MCF 10A (cell line): ENCODE measurements at regions not wholly inside any gene's neighbourhood (a gene's known extent, or its start where the extent isn't known, plus 50 kb on each side); places are given as distances from the start of the nearest gene placed in this dataset.
A peak's percentile ranks its signal among the peaks of the same experiment; 100 is the strongest.

ENCODE experiments used
- BruUV-seq: library from RNA; stranded (reverse); fragments of 400-500 nt; replicated peaks from 2 replicates; lab custom pipeline; 2021; lab: Mats Ljungman, UMichigan
- CTCF ChIA-PET: fragments of 300-600 bp; sonication (Branson Sonifier 250); formaldehyde crosslinking; extraction: SDS; loops from one replicate; lab custom pipeline; 2021; ENCODE audit warnings: antibody characterized with exemption, inconsistent platforms; lab: Yijun Ruan, JAX
- POLR2A ChIA-PET: fragments of 300-600, 350-650 bp; sonication (Branson Sonifier 250); formaldehyde crosslinking; extraction: SDS; loops from one replicate; lab custom pipeline; 2020; ENCODE audit warnings: antibody characterized with exemption, inconsistent platforms; lab: Yijun Ruan, JAX
- DNase-seq: peaks from one replicate; pipeline ENCODE4 v3.0.0-alpha.2; 2018; ENCODE audit not compliant: unreplicated experiment
- H3K27ac Mint-ChIP-seq: one replicate; pipeline ENCODE4 v1.8.0; 2022; ENCODE audit warnings: mild to moderate bottlenecking, low read depth, mixed read lengths; ENCODE audit not compliant: unreplicated experiment
- H3K27me3 Mint-ChIP-seq: one replicate; pipeline ENCODE4 v1.8.0; 2022; ENCODE audit warnings: mixed read lengths; ENCODE audit not compliant: insufficient read depth, unreplicated experiment
- H3K36me3 Mint-ChIP-seq: one replicate; pipeline ENCODE4 v1.8.0; 2022; ENCODE audit warnings: mild to moderate bottlenecking, moderate library complexity, mixed read lengths; ENCODE audit not compliant: insufficient read depth, unreplicated experiment
- H3K4me1 Mint-ChIP-seq: one replicate; pipeline ENCODE4 v1.8.0; 2022; ENCODE audit warnings: mixed read lengths; ENCODE audit not compliant: insufficient read depth, unreplicated experiment
- H3K4me3 Mint-ChIP-seq: one replicate; pipeline ENCODE4 v1.8.0; 2022; ENCODE audit warnings: mild to moderate bottlenecking, moderate library complexity, mixed read lengths; ENCODE audit not compliant: unreplicated experiment
- H3K9me3 Mint-ChIP-seq: one replicate; pipeline ENCODE4 v1.8.0; 2022; ENCODE audit warnings: mixed read lengths; ENCODE audit not compliant: unreplicated experiment
- CTCF ChIP-seq: fragments of 200-600 bp; IDR thresholded peaks from one replicate; pipeline ENCODE4 v1.8.0; 2022; ENCODE audit warnings: antibody characterized with exemption, mild to moderate bottlenecking; ENCODE audit not compliant: unreplicated experiment
- intact Hi-C: fragments of 100-400 bp; cut with micrococcal nuclease; formaldehyde crosslinking; loops from 2 replicates; pipeline ENCODE4 v1.14.1; 2022

DNA sequence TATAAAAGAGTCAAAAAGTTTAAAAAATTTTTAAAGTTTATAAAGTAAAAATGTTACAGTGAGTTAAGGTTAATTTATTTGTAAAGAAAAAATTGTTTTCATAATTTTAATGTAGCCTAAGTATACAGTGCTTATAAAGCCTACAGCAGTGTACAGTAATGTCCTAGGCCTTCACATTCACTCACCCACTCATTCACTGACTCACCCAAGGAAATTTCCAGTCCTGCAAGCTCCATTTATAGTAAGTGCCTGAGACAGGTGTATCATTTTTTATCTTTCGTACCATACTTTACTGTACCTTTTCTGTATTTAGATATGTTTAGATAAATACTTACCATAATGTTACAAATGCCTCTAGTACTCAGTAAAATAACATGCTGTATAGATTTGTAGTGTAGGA is 269.7 kb upstream of the PHF14 start:
- no peak for TF ChIP-seq CTCF
- Mint-ChIP-seq H3K27me3 (no peaks in the 10 kb centered on the region), H3K4me3 (no peak overlapping the region), H3K9me3 (no peaks in the 10 kb centered on the region), H3K36me3 (no peaks in the 10 kb centered on the region), H3K4me1 (no peaks in the 10 kb centered on the region), H3K27ac (no peak overlapping the region)
- ChIA-PET CTCF (interaction anchor here (1.3 kb wide), 1 partner anchor 10 kb away, joined by 4 read pairs; no protein-coding TSS in a partner anchor), POLR2A (interaction anchor here (0.6 kb wide), 1 partner anchor 15 kb away, joined by 3 read pairs; no protein-coding TSS in a partner anchor)
- intact Hi-C loops: loop anchor here (10.0 kb wide), 1 partner anchor 641 kb away; no protein-coding TSS in a partner anchor
- BruUV-seq: no TSS peak
- peak; percentile 13 for DNase-seq

GRCh38 chr7:10704653-10705052 is 269.0 kb upstream of the PHF14 start:
- BruUV-seq: no TSS peak

GRCh38 chr7:10706875-10707493 is 266.7 kb upstream of the PHF14 start:
- POLR2A ChIA-PET: no interaction called here

More at GRCh38 chr7:10704653-10705052, 269.0 kb upstream of the PHF14 start:
- Mint-ChIP-seq H3K36me3 (no peaks in the 10 kb centered on the region), H3K4me1 (no peaks in the 10 kb centered on the region), H3K27me3 (no peaks in the 10 kb centered on the region), H3K9me3 (no peaks in the 10 kb centered on the region), H3K27ac (no peak overlapping the region), H3K4me3 (no peak overlapping the region)
- ChIA-PET POLR2A (interaction anchor here (0.6 kb wide), 1 partner anchor 16 kb away, joined by 3 read pairs; no protein-coding TSS in a partner anchor), CTCF (no interaction called here)
- intact Hi-C loops: loop anchor here (5.0 to 10.0 kb wide), 2 partner anchors 292 to 640 kb away; no protein-coding TSS in a partner anchor
- TF ChIP-seq CTCF: no peak
- DNase-seq: no peak

More at GRCh38 chr7:10706875-10707493, 266.7 kb upstream of the PHF14 start:
- no peaks in the 10 kb centered on the region for H3K4me1 Mint-ChIP-seq
- no peaks in the 10 kb centered on the region for H3K27me3 Mint-ChIP-seq
- DNase-seq: no peak
- H3K36me3 Mint-ChIP-seq: no peaks in the 10 kb centered on the region
- TF ChIP-seq CTCF: no peak
- BruUV-seq: no TSS peak
- no peak overlapping the region for H3K27ac Mint-ChIP-seq
- CTCF ChIA-PET: no interaction called here
- H3K4me3 Mint-ChIP-seq: no peak overlapping the region
- intact Hi-C loops: loop anchor here (5.0 to 10.0 kb wide), 2 partner anchors 295 to 638 kb away; no protein-coding TSS in a partner anchor
- H3K9me3 Mint-ChIP-seq: no peaks in the 10 kb centered on the region
